ENCODE measurements at regions not wholly inside any gene's neighbourhood (a gene's known extent, or its start where the extent isn't known, plus 50 kb on each side); places are given as distances from the start of the nearest gene placed in this dataset.

DNA sequence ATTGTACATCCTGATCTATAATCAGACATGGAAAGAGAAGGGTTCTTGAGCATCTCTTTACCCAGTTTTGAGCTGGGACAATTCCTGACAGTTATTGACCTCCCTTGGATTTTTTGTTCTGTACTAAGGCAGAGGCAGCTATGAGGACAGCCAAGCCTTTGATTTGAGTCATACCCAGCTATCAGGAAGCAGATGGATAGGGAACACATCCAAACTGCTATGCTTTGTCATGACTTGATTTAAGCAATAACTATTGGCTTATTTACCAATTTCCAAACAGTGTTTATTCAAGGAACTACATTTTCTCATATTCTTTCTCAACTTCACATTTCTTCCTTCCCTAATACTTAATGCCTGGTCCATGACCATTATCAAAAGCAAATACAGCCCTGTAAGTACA is 396.4 kb upstream of the STEAP1 start:
- intact Hi-C loops (cut with DNase I; ENCODE audit: low total_unique reads), result no loop called here
- no peaks in the 10 kb centered on the region for H3K27me3 ChIP-seq
- H3K27ac ChIP-seq, result no peak overlapping the region
- H3K9me3 ChIP-seq, result no peaks in the 10 kb centered on the region
- no peak for DNase-seq
- H3K4me3 ChIP-seq, result no peak overlapping the region
- TF ChIP-seq, protein P1, sequence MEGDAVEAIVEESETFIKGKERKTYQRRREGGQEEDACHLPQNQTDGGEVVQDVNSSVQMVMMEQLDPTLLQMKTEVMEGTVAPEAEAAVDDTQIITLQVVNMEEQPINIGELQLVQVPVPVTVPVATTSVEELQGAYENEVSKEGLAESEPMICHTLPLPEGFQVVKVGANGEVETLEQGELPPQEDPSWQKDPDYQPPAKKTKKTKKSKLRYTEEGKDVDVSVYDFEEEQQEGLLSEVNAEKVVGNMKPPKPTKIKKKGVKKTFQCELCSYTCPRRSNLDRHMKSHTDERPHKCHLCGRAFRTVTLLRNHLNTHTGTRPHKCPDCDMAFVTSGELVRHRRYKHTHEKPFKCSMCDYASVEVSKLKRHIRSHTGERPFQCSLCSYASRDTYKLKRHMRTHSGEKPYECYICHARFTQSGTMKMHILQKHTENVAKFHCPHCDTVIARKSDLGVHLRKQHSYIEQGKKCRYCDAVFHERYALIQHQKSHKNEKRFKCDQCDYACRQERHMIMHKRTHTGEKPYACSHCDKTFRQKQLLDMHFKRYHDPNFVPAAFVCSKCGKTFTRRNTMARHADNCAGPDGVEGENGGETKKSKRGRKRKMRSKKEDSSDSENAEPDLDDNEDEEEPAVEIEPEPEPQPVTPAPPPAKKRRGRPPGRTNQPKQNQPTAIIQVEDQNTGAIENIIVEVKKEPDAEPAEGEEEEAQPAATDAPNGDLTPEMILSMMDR (IDR thresholded peaks at IDR 0.05), result no peak
- no peaks in the 10 kb centered on the region for H3K4me1 ChIP-seq
- H3K36me3 ChIP-seq, result no peaks in the 10 kb centered on the region

DNA sequence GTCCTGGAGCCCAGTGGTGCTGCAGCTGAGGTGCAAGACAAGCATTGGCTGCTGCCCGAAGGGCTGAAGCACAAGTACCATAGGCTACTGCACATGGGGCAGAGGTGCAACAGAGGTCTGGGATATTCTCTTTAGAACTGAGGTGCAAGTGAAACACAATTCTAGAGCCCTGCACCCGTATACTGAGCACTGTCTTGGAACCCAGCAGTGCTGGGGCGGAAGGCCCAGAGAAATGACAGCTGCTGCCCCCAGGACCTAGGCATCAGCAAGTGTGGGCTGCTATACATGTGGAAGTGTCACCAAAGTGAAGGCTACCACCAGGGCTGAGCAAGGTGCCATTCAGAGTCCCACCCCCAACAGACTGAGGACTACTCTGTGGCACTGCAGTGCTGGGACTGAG is 393.6 kb upstream of the STEAP1 start:
- Histone ChIP-seq H3K36me3 (no peaks in the 10 kb centered on the region), H3K27ac (no peak overlapping the region), H3K4me1 (no peaks in the 10 kb centered on the region), H3K27me3 (no peaks in the 10 kb centered on the region), H3K9me3 (no peaks in the 10 kb centered on the region), H3K4me3 (no peak overlapping the region)
- DNase-seq, result no peak
- TF ChIP-seq, protein P1 (IDR thresholded peaks at IDR 0.05), result no peak
- intact Hi-C loops (cut with DNase I; ENCODE audit: low total_unique reads), result no loop called here

DNA sequence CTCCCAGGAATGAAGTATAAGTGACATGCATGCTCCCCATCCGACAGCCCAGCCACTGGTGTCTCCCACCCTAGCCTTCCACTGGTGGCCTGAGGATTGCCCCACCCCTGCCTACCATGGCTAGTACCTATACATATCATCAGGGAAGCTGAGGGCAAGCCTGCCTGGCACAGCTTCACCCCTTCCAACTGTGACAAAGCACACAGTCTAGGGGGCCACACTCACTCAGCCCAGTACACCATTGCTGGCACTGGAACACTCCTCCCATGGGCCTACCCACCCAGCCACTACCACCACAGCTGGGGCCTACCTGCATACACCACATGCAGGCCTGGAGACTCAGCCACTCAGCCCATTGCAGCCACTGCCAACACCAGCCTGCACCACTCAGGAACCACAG is 393.1 kb upstream of the STEAP1 start:
- TF ChIP-seq, protein P1 (IDR thresholded peaks at IDR 0.05), result no peak
- Histone ChIP-seq H3K36me3 (no peaks in the 10 kb centered on the region), H3K27ac (no peak overlapping the region), H3K4me3 (no peak overlapping the region), H3K9me3 (no peaks in the 10 kb centered on the region), H3K4me1 (no peaks in the 10 kb centered on the region), H3K27me3 (no peaks in the 10 kb centered on the region)
- DNase-seq, result no peak
- intact Hi-C loops (cut with DNase I; ENCODE audit: low total_unique reads), result no loop called here

DNA sequence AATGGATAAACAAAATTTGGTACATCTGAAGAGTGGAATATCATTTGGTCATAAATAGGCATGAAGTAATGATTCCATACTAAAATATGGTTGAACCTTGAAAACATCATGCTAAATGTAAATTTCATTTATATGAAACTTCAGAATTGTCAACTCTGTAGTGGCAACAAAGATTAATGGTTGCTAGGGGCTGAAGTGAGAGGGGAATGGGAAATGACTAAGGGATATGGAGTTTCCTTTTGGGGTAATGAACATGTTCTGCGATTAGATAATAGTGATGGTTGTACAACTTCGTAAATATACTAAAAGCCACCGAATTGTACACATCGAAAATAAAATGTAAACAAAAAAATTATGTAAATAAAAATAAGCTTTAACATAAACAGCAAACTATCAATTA is 384.1 kb upstream of the STEAP1 start:
- TF ChIP-seq, protein P1 (IDR thresholded peaks at IDR 0.05), result no peak
- Histone ChIP-seq H3K27ac (no peak overlapping the region), H3K4me1 (no peaks in the 10 kb centered on the region), H3K4me3 (no peak overlapping the region), H3K9me3 (no peaks in the 10 kb centered on the region), H3K27me3 (no peaks in the 10 kb centered on the region), H3K36me3 (no peaks in the 10 kb centered on the region)
- intact Hi-C loops (cut with DNase I; ENCODE audit: low total_unique reads), result no loop called here
- no peak for DNase-seq

DNA sequence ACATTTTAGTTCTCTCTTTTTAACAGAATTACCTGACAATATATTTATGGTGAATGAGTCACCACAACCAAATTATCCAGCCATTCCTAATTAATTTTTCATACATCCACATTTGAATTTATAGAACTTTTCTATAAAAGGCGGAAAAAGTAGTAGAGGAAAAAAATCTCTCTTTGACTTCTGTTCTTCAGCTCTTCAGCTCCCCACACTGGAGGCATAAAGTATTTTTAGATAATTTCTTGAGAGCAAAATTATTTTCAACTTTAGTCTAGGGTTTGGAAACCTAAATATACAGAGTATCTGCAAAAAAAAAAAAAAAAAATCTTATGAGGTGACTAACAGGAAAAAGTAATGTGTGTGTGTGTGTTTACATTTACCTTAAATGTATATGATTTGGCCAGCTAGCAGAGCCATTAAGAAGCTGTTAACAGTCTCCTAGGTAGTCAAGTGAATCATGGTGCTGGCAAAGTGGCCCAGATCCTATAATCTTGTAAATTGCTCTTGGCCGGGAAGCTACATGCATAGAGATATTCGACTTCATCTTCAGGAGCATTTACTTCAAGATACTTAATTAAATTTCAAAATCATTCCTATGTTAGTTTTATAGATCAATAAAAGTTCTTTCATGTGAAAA is 383.1 kb upstream of the STEAP1 start:
- Histone ChIP-seq H3K4me1 (no peaks in the 10 kb centered on the region), H3K27ac (no peak overlapping the region), H3K9me3 (no peaks in the 10 kb centered on the region), H3K4me3 (no peak overlapping the region), H3K36me3 (no peaks in the 10 kb centered on the region), H3K27me3 (no peaks in the 10 kb centered on the region)
- TF ChIP-seq, protein P1 (IDR thresholded peaks at IDR 0.05), result no peak
- intact Hi-C loops (cut with DNase I; ENCODE audit: low total_unique reads), result no loop called here
- DNase-seq, result no peak

DNA sequence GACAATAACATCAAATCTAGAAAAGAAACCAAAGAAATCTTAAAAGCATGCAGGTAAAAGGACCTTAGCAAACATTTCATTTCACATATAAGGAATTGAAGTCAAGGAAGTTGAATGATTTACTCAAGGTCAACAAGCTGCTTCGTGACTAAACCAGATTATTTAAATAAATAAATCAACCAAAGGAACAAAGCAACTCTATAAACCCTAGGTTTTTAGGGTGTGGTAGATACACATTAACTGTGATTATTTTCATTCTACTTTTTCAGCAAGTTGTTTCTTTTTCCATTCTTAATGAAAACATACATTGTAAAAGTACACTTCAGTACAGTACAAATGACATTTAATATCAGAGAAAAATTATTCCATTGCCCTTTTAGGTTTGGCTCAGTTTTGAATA is 382.0 kb upstream of the STEAP1 start:
- Histone ChIP-seq H3K4me3 (no peak overlapping the region), H3K27me3 (no peaks in the 10 kb centered on the region), H3K9me3 (no peaks in the 10 kb centered on the region), H3K4me1 (no peaks in the 10 kb centered on the region), H3K27ac (no peak overlapping the region), H3K36me3 (no peaks in the 10 kb centered on the region)
- no peak for DNase-seq
- intact Hi-C loops (cut with DNase I; ENCODE audit: low total_unique reads), result no loop called here
- TF ChIP-seq, protein P1 (IDR thresholded peaks at IDR 0.05), result no peak

Measured in tibial artery (tissue), 4 donors.